ENCODE measurements at regions not wholly inside any gene's neighbourhood (a gene's known extent, or its start where the extent isn't known, plus 50 kb on each side); places are given as distances from the start of the nearest gene placed in this dataset.
A peak's percentile ranks its signal among the peaks of the same experiment; 100 is the strongest.

GRCh38 chrX:40506201-40506985 is 74.4 kb upstream of the ATP6AP2 start:
- Histone ChIP-seq H3K4me1 (peaks cover 6% of the 10 kb centered on the region; the same call in 1 of the 3 replicates), H3K4me3 (no peak overlapping the region), H3K4me2 (no peak overlapping the region), H3K27ac (no peak overlapping the region), H3K9me3 (no peaks in the 10 kb centered on the region)
- FAIRE-seq = no peak
- WGBS (ENCODE audit: missing lambda C conversion rate) = 73% methylated on average over 7 of the region's 7 CpGs
- DNase-seq (ENCODE audit: low read depth in 1 of 2, low spot score in 1 of 2) = no peak
- CTCF ChIA-PET = no interaction called here
- POLR2A ChIA-PET = no interaction called here
- TF ChIP-seq ZSCAN20 (CRISPR knock-in tag; IDR thresholded peaks at IDR 0.05) (no peak), HEYL (CRISPR knock-in tag; IDR thresholded peaks at IDR 0.05) (no peak), POLR2AphosphoS2 (conservative IDR thresholded peaks at IDR 0.05; ENCODE audit: low read length) (no peak), NPAS2 (CRISPR knock-in tag; IDR thresholded peaks at IDR 0.05; ENCODE audit: borderline replicate concordance) (no peak), EHMT2 (IDR thresholded peaks at IDR 0.05; ENCODE audit: low read depth) (no peak), FOSB (CRISPR knock-in tag; IDR thresholded peaks at IDR 0.05) (no peak), HOXB5 (CRISPR knock-in tag; IDR thresholded peaks at IDR 0.05) (no peak), ESRRA (IDR thresholded peaks at IDR 0.05; ENCODE audit: borderline replicate concordance, low read length) (no peak)
- no peak for ATAC-seq

- H3K4me3 ChIP-seq = no peak overlapping the region
- peak overlapping the region; percentile 31; the same call in 1 of the 3 replicates for H3K4me2 ChIP-seq
- no peak for DNase-seq (ENCODE audit: low read depth in 1 of 2, low spot score in 1 of 2)
- peaks cover 6% of the 10 kb centered on the region; the same call in 1 of the 3 replicates for H3K4me1 ChIP-seq
- FAIRE-seq = no peak
- POLR2A ChIA-PET = no interaction called here
- CTCF ChIA-PET = no interaction called here
- H3K9me3 ChIP-seq = no peaks in the 10 kb centered on the region
- H3K27ac ChIP-seq = peak overlapping the region in 1 of 2 experiments; percentile 61; a peak in 2 of 6 replicates
- 33% methylated on average over 2 of the region's 5 CpGs for WGBS (ENCODE audit: missing lambda C conversion rate)
- TF ChIP-seq KDM5A (IDR thresholded peaks at IDR 0.05) (no peak), GATA3 (IDR thresholded peaks at IDR 0.05; ENCODE audit: borderline replicate concordance) (no peak), HOXA7 (CRISPR knock-in tag; IDR thresholded peaks at IDR 0.05) (no peak), CBX2 (IDR thresholded peaks at IDR 0.05; ENCODE audit: borderline replicate concordance, low read depth) (no peak), RCOR1 (IDR thresholded peaks at IDR 0.05; ENCODE audit: low read depth, low read length) (no peak), PHF8 (IDR thresholded peaks at IDR 0.05; ENCODE audit: borderline replicate concordance, low read depth) (no peak), KDM1A (IDR thresholded peaks at IDR 0.05; ENCODE audit: low read depth) (no peak)
- TF ChIP-seq, protein P1, sequence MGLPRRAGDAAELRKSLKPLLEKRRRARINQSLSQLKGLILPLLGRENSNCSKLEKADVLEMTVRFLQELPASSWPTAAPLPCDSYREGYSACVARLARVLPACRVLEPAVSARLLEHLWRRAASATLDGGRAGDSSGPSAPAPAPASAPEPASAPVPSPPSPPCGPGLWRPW (IDR thresholded peaks at IDR 0.05) = no peak
- TF ChIP-seq, protein P2, sequence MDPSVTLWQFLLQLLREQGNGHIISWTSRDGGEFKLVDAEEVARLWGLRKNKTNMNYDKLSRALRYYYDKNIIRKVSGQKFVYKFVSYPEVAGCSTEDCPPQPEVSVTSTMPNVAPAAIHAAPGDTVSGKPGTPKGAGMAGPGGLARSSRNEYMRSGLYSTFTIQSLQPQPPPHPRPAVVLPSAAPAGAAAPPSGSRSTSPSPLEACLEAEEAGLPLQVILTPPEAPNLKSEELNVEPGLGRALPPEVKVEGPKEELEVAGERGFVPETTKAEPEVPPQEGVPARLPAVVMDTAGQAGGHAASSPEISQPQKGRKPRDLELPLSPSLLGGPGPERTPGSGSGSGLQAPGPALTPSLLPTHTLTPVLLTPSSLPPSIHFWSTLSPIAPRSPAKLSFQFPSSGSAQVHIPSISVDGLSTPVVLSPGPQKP (IDR thresholded peaks at IDR 0.05; ENCODE audit: low read depth, low read length) = no peak
- TF ChIP-seq, protein P3, sequence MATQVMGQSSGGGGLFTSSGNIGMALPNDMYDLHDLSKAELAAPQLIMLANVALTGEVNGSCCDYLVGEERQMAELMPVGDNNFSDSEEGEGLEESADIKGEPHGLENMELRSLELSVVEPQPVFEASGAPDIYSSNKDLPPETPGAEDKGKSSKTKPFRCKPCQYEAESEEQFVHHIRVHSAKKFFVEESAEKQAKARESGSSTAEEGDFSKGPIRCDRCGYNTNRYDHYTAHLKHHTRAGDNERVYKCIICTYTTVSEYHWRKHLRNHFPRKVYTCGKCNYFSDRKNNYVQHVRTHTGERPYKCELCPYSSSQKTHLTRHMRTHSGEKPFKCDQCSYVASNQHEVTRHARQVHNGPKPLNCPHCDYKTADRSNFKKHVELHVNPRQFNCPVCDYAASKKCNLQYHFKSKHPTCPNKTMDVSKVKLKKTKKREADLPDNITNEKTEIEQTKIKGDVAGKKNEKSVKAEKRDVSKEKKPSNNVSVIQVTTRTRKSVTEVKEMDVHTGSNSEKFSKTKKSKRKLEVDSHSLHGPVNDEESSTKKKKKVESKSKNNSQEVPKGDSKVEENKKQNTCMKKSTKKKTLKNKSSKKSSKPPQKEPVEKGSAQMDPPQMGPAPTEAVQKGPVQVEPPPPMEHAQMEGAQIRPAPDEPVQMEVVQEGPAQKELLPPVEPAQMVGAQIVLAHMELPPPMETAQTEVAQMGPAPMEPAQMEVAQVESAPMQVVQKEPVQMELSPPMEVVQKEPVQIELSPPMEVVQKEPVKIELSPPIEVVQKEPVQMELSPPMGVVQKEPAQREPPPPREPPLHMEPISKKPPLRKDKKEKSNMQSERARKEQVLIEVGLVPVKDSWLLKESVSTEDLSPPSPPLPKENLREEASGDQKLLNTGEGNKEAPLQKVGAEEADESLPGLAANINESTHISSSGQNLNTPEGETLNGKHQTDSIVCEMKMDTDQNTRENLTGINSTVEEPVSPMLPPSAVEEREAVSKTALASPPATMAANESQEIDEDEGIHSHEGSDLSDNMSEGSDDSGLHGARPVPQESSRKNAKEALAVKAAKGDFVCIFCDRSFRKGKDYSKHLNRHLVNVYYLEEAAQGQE (IDR thresholded peaks at IDR 0.05) = no peak
- ATAC-seq = peak in 1 of 2 experiments; percentile 76; a peak in 3 of 6 replicates
Measured at GRCh38 chrX:40504801-40505605, 75.8 kb upstream of the ATP6AP2 start.
